ENCODE measurements at regions not wholly inside any gene's neighbourhood (a gene's known extent, or its start where the extent isn't known, plus 50 kb on each side); places are given as distances from the start of the nearest gene placed in this dataset.

GRCh38 chr18:78010363-78010762, 760.7 kb downstream of the GALR1 start:
- POLR2A ChIA-PET, result no interaction called here
- peaks cover 32% of the 10 kb centered on the region for H3K9me3 Mint-ChIP-seq (ENCODE audit: unreplicated experiment)
- H3K36me3 Mint-ChIP-seq (ENCODE audit: insufficient read depth, unreplicated experiment), result no peaks in the 10 kb centered on the region

GRCh38 chr18:78017869-78018268, 768.2 kb downstream of the GALR1 start:
- ChIA-PET POLR2A (no interaction called here), CTCF (interaction anchor here (0.6 kb wide), 1 partner anchor 1308 kb away, joined by 3 read pairs; no protein-coding TSS in a partner anchor)
- no peak for TF ChIP-seq CTCF (IDR thresholded peaks at IDR 0.05; ENCODE audit: unreplicated experiment)
- Mint-ChIP-seq H3K27me3 (ENCODE audit: insufficient read depth, unreplicated experiment) (no peaks in the 10 kb centered on the region), H3K27ac (ENCODE audit: low read depth, unreplicated experiment) (no peak overlapping the region), H3K9me3 (ENCODE audit: unreplicated experiment) (peaks cover 22% of the 10 kb centered on the region), H3K4me1 (ENCODE audit: insufficient read depth, unreplicated experiment) (no peaks in the 10 kb centered on the region), H3K36me3 (ENCODE audit: insufficient read depth, unreplicated experiment) (no peaks in the 10 kb centered on the region), H3K4me3 (ENCODE audit: unreplicated experiment) (no peak overlapping the region)
- BruUV-seq (replicated peaks), result no TSS peak
- intact Hi-C loops (cut with micrococcal nuclease), result no loop called here
- no peak for DNase-seq (ENCODE audit: unreplicated experiment)

More at GRCh38 chr18:78010363-78010762, 760.7 kb downstream of the GALR1 start:
- Mint-ChIP-seq H3K4me1 (ENCODE audit: insufficient read depth, unreplicated experiment) (no peaks in the 10 kb centered on the region), H3K27ac (ENCODE audit: low read depth, unreplicated experiment) (no peak overlapping the region), H3K27me3 (ENCODE audit: insufficient read depth, unreplicated experiment) (no peaks in the 10 kb centered on the region), H3K4me3 (ENCODE audit: unreplicated experiment) (no peak overlapping the region)
- no peak for DNase-seq (ENCODE audit: unreplicated experiment)
- no peak for TF ChIP-seq CTCF (IDR thresholded peaks at IDR 0.05; ENCODE audit: unreplicated experiment)
- intact Hi-C loops (cut with micrococcal nuclease), result no loop called here
- BruUV-seq (replicated peaks), result no TSS peak
- CTCF ChIA-PET, result no interaction called here

GRCh38 chr18:78021196-78021595, 771.5 kb downstream of the GALR1 start:
- Mint-ChIP-seq H3K4me3 (ENCODE audit: unreplicated experiment) (no peak overlapping the region), H3K27me3 (ENCODE audit: insufficient read depth, unreplicated experiment) (no peaks in the 10 kb centered on the region), H3K27ac (ENCODE audit: low read depth, unreplicated experiment) (no peak overlapping the region), H3K36me3 (ENCODE audit: insufficient read depth, unreplicated experiment) (no peaks in the 10 kb centered on the region), H3K4me1 (ENCODE audit: insufficient read depth, unreplicated experiment) (no peaks in the 10 kb centered on the region), H3K9me3 (ENCODE audit: unreplicated experiment) (peaks cover 22% of the 10 kb centered on the region)
- no peak for DNase-seq (ENCODE audit: unreplicated experiment)
- intact Hi-C loops (cut with micrococcal nuclease), result no loop called here
- no TSS peak for BruUV-seq (replicated peaks)
- POLR2A ChIA-PET, result no interaction called here
- TF ChIP-seq CTCF (IDR thresholded peaks at IDR 0.05; ENCODE audit: unreplicated experiment), result no peak
- CTCF ChIA-PET, result interaction anchor here (0.6 to 0.8 kb wide), 2 partner anchors 15 to 1289 kb away, joined by 3 to 5 read pairs; no protein-coding TSS in a partner anchor

- no peak overlapping the region for H3K27ac Mint-ChIP-seq (ENCODE audit: low read depth, unreplicated experiment)
- no peaks in the 10 kb centered on the region for H3K27me3 Mint-ChIP-seq (ENCODE audit: insufficient read depth, unreplicated experiment)
- intact Hi-C loops (cut with micrococcal nuclease), result no loop called here
- H3K9me3 Mint-ChIP-seq (ENCODE audit: unreplicated experiment), result peaks cover 31% of the 10 kb centered on the region
- H3K4me3 Mint-ChIP-seq (ENCODE audit: unreplicated experiment), result no peak overlapping the region
- no peak for DNase-seq (ENCODE audit: unreplicated experiment)
- no peaks in the 10 kb centered on the region for H3K4me1 Mint-ChIP-seq (ENCODE audit: insufficient read depth, unreplicated experiment)
- no peaks in the 10 kb centered on the region for H3K36me3 Mint-ChIP-seq (ENCODE audit: insufficient read depth, unreplicated experiment)
- CTCF ChIA-PET, result no interaction called here
- POLR2A ChIA-PET, result no interaction called here
- no TSS peak for BruUV-seq (replicated peaks)
- no peak for TF ChIP-seq CTCF (IDR thresholded peaks at IDR 0.05; ENCODE audit: unreplicated experiment)
These were observed 781.9 kb downstream of the GALR1 start for GRCh38 chr18:78031589-78031988.

Data from MCF 10A (cell line).